Liver (tissue), 3 donors: ENCODE measurements at regions not wholly inside any gene's neighbourhood (a gene's known extent, or its start where the extent isn't known, plus 50 kb on each side); places are given as distances from the start of the nearest gene placed in this dataset.

Source experiments
- ATF3 ChIP-seq: IDR thresholded peaks from 2 replicates; pipeline ENCODE4 v1.6.1; 2016; ENCODE audit warnings: antibody characterized with exemption
- CTCF ChIP-seq: fragments of 150-350 bp; IDR thresholded peaks from 2 replicates; pipeline ENCODE4 v1.5.1; 2017; ENCODE audit warnings: improper control_type of control experiment, low read depth, low read length; ENCODE audit not compliant: missing input control
- EGR1 ChIP-seq, 2 donors: IDR thresholded peaks; 2 replicates each; pipeline ENCODE4 v1.6.1; 2016 to 2018; ENCODE audit warnings: antibody characterized with exemption in 2 of 2, low read depth in 2 of 2
- GABPA ChIP-seq, 2 donors: IDR thresholded peaks in 1 of 2; conservative IDR thresholded peaks in 1 of 2; 2 replicates each; pipeline ENCODE4 v1.6.1; 2016; ENCODE audit warnings: antibody characterized with exemption in 2 of 2, mild to moderate bottlenecking in 1 of 2, moderate library complexity in 1 of 2
- RAD21 ChIP-seq, 2 donors: IDR thresholded peaks; 2 replicates each; pipeline ENCODE4 v1.6.1; 2016; ENCODE audit warnings: antibody characterized with exemption in 2 of 2, mild to moderate bottlenecking in 2 of 2
- TAF1 ChIP-seq: conservative IDR thresholded peaks from 2 replicates; pipeline ENCODE4 v1.6.1; 2016; ENCODE audit warnings: antibody characterized with exemption, mild to moderate bottlenecking
- YY1 ChIP-seq: IDR thresholded peaks from 2 replicates; pipeline ENCODE4 v1.6.1; 2016; ENCODE audit warnings: antibody characterized with exemption, mild to moderate bottlenecking
- TF ChIP-seq, protein P1 (sequence below): IDR thresholded peaks from 2 replicates; pipeline ENCODE4 v1.6.1; 2016; ENCODE audit warnings: antibody characterized with exemption, mild to moderate bottlenecking
- TF ChIP-seq, protein P2 (sequence below): IDR thresholded peaks from 2 replicates; pipeline ENCODE4 v1.6.1; 2016; ENCODE audit warnings: antibody characterized with exemption
- donor health status: healthy.
- donor health status: healthy.

DNA sequence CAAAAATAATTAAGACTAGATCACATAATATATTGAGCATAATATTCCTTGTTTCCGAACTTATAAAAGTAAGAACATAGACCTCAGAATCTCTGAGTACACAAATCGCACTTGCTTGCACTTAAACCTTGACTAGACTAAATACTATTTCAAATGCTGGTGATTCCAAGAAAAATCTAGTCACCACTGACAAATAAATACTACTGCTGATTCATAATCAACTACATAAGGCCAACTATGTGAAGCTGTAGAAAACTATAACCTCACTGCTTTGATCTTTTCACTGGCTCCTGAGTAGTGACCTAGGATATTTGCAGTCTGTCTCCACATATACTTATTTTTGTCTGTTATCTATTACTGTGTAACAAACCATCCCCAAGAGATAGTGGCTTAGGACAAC is 245.4 kb downstream of the DIO2 start:
- TF ChIP-seq CTCF (no peak), GABPA (IDR thresholded peaks at IDR 0.05 in 1 of 2, conservative IDR thresholded peaks at IDR 0.05 in 1 of 2) (no peak), TAF1 (no peak), YY1 (no peak), RAD21 (IDR thresholded peaks at IDR 0.05) (no peak), EGR1 (IDR thresholded peaks at IDR 0.05; ENCODE audit: low read depth in 2 of 2) (no peak), ATF3 (no peak)
- TF ChIP-seq, protein P1, sequence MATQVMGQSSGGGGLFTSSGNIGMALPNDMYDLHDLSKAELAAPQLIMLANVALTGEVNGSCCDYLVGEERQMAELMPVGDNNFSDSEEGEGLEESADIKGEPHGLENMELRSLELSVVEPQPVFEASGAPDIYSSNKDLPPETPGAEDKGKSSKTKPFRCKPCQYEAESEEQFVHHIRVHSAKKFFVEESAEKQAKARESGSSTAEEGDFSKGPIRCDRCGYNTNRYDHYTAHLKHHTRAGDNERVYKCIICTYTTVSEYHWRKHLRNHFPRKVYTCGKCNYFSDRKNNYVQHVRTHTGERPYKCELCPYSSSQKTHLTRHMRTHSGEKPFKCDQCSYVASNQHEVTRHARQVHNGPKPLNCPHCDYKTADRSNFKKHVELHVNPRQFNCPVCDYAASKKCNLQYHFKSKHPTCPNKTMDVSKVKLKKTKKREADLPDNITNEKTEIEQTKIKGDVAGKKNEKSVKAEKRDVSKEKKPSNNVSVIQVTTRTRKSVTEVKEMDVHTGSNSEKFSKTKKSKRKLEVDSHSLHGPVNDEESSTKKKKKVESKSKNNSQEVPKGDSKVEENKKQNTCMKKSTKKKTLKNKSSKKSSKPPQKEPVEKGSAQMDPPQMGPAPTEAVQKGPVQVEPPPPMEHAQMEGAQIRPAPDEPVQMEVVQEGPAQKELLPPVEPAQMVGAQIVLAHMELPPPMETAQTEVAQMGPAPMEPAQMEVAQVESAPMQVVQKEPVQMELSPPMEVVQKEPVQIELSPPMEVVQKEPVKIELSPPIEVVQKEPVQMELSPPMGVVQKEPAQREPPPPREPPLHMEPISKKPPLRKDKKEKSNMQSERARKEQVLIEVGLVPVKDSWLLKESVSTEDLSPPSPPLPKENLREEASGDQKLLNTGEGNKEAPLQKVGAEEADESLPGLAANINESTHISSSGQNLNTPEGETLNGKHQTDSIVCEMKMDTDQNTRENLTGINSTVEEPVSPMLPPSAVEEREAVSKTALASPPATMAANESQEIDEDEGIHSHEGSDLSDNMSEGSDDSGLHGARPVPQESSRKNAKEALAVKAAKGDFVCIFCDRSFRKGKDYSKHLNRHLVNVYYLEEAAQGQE, result no peak
- TF ChIP-seq, protein P2, sequence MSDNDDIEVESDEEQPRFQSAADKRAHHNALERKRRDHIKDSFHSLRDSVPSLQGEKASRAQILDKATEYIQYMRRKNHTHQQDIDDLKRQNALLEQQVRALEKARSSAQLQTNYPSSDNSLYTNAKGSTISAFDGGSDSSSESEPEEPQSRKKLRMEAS, result no peak
